Amniotic epithelial cell (primary cell): ENCODE measurements at regions not wholly inside any gene's neighbourhood (a gene's known extent, or its start where the extent isn't known, plus 50 kb on each side); places are given as distances from the start of the nearest gene placed in this dataset.

Experiments used
- DNase-seq: peaks from one replicate; pipeline ENCODE4 v3.0.0-alpha.2; 2010; ENCODE audit warnings: low read depth

DNA sequence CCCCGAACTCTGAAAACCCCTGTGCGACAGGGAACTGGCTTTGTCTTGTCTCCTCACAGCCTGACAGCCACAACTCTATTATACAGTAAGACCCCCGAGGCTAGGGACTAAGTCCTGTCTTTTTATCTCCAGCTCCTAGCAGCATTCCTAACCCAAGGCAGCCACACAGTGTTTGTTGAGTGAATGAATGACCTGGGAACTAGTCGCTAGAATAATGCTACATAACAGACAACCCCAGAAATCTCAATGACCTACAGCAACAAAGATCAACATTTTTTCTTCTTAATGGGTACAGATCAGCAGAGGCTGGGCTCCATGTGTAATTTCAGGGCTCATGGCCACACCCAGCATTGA, 71.4 kb upstream of the TNRC6C start:
- DNase-seq = no peak

GRCh38 chr17:77887464-77888241, 70.8 kb upstream of the TNRC6C start:
- DNase-seq = peak; percentile 27

- no peak for DNase-seq
Measured at GRCh38 chr17:77888242-77889134, 70.0 kb upstream of the TNRC6C start.

DNA sequence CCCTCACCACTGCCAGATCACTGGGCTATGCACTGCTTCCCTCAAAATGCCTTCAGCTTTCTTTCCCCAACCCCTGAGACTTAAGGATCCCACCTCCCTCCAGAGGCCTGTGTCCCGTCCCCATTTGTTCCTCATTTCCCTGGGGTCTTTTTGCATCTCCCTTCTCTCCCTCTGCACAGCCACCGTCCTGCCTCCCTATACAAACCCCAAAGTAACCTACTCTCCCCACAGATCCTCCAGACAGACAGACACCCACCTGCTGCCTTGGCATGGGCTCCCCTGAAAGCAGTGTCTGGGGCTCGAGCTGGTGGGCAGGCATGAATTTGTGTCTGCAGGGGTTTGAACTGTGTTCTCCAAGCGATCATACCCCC, 69.4 kb upstream of the TNRC6C start:
- DNase-seq = no peak

- DNase-seq = no peak
Measured at GRCh38 chr17:77889866-77890760, 68.4 kb upstream of the TNRC6C start.

DNA sequence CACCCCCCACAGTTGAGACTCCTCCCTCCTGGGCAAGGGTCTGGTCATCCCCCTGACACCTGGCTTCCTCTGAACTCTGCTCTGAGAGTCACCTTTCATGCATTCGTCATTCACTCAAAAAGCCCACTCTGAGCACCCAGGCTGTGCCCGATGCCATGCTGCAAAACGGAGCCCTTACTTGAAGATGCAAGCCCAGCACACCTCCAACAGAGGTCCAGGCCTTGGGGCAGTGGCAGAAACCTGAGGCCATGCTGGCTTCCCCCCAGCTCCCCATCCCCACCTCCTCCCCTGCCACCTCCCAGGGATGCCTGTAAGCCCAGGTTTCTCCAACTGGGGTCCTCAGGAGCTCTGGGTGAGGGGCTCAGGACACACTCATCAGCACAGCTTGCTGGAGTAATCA, 67.7 kb upstream of the TNRC6C start:
- DNase-seq = no peak

- DNase-seq = no peak
Measured at GRCh38 chr17:77891602-77892001, 66.9 kb upstream of the TNRC6C start.

DNA sequence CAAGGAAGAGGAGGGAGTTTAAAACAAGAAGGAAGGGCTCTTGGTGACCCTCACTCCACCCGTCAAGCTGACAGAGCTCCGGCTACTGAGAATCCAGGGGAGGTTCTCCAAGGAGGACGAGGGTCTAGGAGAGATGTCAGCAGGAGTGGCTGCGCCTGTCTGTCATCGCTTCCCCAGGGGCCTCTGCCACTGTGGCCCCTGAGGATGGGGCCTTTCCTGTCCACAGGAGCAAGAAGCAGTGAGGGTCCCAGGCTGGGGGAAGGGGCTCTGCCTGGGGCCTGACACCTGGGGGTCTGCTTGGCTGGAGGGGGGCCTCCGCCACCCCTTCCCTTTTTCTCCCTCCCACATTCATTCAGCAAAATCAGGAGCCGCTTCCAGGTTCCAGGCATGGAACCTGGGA, 66.5 kb upstream of the TNRC6C start:
- no peak for DNase-seq

- DNase-seq = no peak
Measured at GRCh38 chr17:77892469-77893143, 65.9 kb upstream of the TNRC6C start.

DNA sequence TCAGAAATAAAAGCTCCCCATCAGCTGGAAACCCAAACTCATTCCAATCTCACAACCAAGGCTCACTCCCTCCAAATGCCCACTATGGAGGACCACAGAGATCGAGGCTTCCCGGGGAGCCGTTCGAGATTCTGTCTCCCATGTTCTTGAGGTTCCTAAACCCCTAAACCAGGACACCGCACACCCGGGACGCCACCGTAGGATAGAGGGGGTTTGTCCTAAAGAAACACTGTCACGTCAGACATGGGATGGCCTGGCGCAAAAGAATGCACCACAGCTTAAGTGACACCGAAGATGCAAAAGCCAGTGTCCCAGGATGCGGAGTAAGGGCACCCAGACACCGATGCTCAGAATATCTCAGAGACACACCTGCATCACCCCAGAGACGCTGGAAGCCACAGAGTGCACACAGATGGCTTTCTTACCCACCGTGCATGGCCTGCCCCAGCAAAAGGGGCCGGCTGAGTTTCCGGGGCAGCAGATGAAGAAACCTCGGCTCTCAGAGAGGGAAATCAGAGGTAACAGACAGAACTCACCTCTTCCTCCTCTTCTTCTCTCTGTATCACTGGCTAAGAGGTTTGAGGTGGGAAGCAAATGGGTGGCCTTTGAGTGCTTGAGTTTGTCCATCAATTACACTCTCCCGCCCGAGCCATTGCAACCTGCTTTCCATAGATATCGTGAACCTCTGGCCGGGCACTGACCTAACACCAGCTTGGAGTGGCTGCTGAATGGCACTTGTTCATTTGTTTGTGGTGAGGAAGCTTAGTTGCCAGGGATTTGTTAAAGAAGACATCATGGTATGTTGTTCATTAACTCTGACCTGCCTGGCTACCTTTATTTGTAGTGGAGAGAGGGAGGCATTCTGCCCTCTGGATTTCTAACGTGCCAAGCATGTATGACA, 65.1 kb upstream of the TNRC6C start:
- no peak for DNase-seq

DNA sequence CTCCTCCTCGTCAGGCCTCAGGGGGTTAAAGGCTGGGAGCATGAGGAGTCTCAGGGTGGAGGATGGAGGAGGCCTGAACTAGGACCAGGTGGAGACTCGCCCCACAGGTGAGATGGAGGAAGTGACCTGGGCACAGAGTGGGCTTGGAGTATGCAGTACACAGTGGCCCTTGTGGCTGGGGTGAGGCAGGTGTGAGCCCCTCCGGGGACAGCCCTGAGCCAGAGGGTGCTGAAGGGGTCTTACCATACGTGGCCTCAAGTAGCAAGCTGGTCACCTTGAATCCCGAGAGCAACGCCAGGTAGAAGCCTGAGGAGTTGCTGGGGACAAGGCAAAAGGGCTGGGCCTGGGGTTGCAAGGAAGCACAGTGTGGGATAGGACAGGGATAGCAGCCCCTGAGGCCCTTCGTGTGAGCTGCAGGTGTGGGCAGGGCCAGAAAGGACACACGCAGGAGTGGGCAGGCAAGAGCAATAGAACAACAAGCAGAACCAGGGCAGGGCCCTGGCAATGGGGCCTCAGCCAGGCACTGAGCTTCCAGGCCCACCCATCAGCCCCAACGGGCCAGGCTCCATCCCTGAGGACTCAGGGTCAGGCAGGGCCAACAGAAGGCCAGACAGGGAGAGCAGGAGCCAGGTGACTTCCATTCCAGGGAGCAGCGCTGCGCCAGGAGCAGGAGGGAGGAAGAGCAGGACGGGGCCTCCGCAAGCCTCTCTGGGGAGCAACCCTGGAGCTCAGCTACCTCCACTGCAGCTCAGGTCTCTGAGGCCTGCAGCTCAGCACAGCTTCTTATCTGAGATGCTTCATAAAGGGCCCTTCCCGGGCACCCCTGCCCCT, 64.2 kb upstream of the TNRC6C start:
- DNase-seq = no peak

GRCh38 chr17:77897741-77898301, 60.7 kb upstream of the TNRC6C start:
- DNase-seq = no peak

- no peak for DNase-seq
Measured at GRCh38 chr17:77898521-77899434, 59.7 kb upstream of the TNRC6C start.

DNA sequence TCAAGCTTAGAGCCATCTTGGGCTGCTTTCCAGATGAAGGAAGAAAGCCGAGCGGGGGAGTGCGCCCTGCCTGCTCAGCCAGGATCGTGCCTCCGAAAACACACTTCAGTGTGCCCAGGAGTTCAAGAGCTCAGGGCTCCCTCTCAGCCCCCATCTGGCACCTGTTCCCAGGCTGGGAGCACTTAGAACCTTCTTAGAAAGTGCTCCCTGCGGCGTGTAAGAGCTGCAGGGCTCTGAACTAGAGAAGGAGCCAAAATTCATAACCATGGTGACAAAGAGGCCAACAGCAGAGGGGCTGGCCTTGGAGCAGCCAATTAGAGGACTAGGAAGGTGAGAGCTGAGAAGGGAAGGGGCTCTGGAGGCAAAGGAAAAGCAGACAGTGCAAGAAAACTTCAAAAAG, 59.0 kb upstream of the TNRC6C start:
- no peak for DNase-seq

GRCh38 chr17:77901481-77901880, 57.0 kb upstream of the TNRC6C start:
- no peak for DNase-seq

- no peak for DNase-seq
Measured at GRCh38 chr17:77905266-77905665, 53.2 kb upstream of the TNRC6C start.

DNA sequence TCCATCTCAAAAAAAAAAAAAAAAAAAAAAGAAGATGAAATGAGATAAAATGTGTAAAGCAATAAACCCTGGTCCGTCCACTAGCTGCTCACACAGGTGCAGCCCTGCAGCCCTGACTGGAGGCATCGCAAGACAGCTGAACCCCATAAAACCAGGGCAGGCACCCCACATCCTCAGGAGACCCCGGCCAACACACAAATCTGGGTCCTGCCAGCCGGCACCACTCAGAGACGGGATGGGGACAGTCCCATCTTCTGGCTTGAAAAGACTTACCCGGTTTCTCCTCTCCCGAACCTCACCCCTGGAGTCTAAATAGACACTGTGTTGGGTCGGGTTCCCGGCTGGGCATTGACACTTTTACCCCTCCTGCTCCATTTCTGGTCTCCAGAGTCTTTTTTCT, 52.7 kb upstream of the TNRC6C start:
- DNase-seq = no peak

DNA sequence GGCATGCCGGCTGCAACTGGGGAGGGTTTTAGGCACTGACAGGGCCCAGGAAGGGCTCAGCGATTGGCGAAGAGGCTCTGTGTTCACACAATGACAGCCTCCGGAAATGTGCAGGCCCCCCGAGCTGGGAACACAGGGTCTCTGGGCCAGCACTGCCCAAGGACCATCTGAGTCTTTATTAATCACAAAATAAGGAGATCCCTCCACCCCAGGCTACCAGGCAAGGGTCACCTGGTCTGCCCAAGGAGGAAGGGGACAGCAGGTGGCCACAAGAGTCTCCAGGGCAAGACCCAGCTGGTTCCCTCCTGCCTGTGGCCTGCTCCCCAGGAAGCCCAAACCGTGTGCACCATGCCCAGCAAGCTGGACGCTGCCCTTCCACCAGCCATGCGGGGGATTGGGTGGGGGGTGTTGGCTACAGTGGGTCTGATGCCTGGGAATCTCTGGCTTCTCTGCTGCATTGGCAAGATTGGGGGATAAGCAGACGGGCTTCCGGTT, 52.1 kb upstream of the TNRC6C start:
- no peak for DNase-seq
